Ovary (tissue), 7 donors: ENCODE measurements at regions not wholly inside any gene's neighbourhood (a gene's known extent, or its start where the extent isn't known, plus 50 kb on each side); places are given as distances from the start of the nearest gene placed in this dataset.

Experiments used
- DNase-seq, 5 donors: peaks; one replicate each; pipeline ENCODE4 v3.0.0-alpha.2; 2019 to 2020
- H3K27ac ChIP-seq, 2 donors: fragments of 200-600 bp; one replicate each; pipeline versions ENCODE4 v1.5.1 to v1.8.0; 2019 to 2022
- H3K27me3 ChIP-seq: fragments of 200-600 bp; one replicate; pipeline ENCODE4 v1.8.0; 2022
- H3K36me3 ChIP-seq: fragments of 200-600 bp; sonication (generic); one replicate; pipeline ENCODE4 v1.5.1; 2019
- H3K4me1 ChIP-seq: one replicate; pipeline ENCODE4 v1.8.1; 2013; ENCODE audit warnings: mild to moderate bottlenecking, moderate library complexity; ENCODE audit not compliant: insufficient read depth
- H3K4me3 ChIP-seq: fragments of 200-600 bp; sonication (generic); one replicate; pipeline ENCODE4 v1.5.1; 2017
- H3K9me3 ChIP-seq, 2 donors: fragments of 200-600 bp in 1 of 2; sonication (generic) in 1 of 2; one replicate each; pipeline versions ENCODE4 v1.5.1 to v1.8.1; 2013 to 2019; ENCODE audit warnings: mild to moderate bottlenecking in 1 of 2, moderate library complexity in 1 of 2
- CTCF ChIP-seq, 3 donors: fragments of 450-650 bp in 2 of 3; fragments of 200-600 bp in 1 of 3; IDR thresholded peaks; one replicate each; pipeline versions ENCODE4 v1.5.1 to v1.8.0; 2016 to 2022; ENCODE audit warnings: antibody characterized with exemption in 3 of 3, mild to moderate bottlenecking in 1 of 3
- EP300 ChIP-seq: sonication (generic); formaldehyde crosslinking; IDR thresholded peaks from one replicate; pipeline ENCODE4 v1.6.1; 2017; ENCODE audit warnings: antibody characterized with exemption
- POLR2A ChIP-seq: fragments of 450-650 bp; IDR thresholded peaks from one replicate; pipeline ENCODE4 v1.6.1; 2017; ENCODE audit warnings: antibody characterized with exemption, mild to moderate bottlenecking, moderate library complexity
- WGBS, 3 donors: extraction: QIAGEN DNeasy Blood & Tissue Kit in 1 of 3; methylation state at CpG; one replicate each; pipeline versions ENCODE4 v1.1.5 to v1.1.7; 2013 to 2017; 5-methylcytosine and 5-hydroxymethylcytosine counted together
- intact Hi-C, 4 donors: fragments of 100-400 bp; cut with DNase I; formaldehyde crosslinking; loops; one replicate each; pipeline versions ENCODE4 v1.11.0 to v1.15.1; 2022 to 2023
- donor health status: DM: no; HTN: no; CAD: no; lungs with moderate emphysema.
- donor health status: DM: no; HTN: no; CAD: no.
- donor health status: Bipolar disorder and iron deficiency.
- donor health status: DM: no; HTN: no; CAD: no.
- donor health status: DM: yes; HTN: yes; CAD: no.

GRCh38 chr2:76128622-76129021, 417.9 kb upstream of the GCFC2 start:
- H3K9me3 ChIP-seq = no peaks in the 10 kb centered on the region
- intact Hi-C loops = no loop called here
- H3K27me3 ChIP-seq = no peaks in the 10 kb centered on the region
- DNase-seq = no peak
- H3K4me3 ChIP-seq = no peak overlapping the region
- H3K36me3 ChIP-seq = no peaks in the 10 kb centered on the region
- WGBS, 3 donors = 21 to 40% (median 27%) methylated on average over 3 of the region's 3 CpGs
- no peak overlapping the region for H3K27ac ChIP-seq
- no peaks in the 10 kb centered on the region for H3K4me1 ChIP-seq
- TF ChIP-seq CTCF (IDR thresholded peaks at IDR 0.05) (no peak), POLR2A (no peak), EP300 (no peak)

- DNase-seq = no peak
- no peak overlapping the region for H3K27ac ChIP-seq
- no peaks in the 10 kb centered on the region for H3K27me3 ChIP-seq
- TF ChIP-seq CTCF (IDR thresholded peaks at IDR 0.05) (no peak), EP300 (no peak), POLR2A (no peak)
- no peak overlapping the region for H3K4me3 ChIP-seq
- H3K4me1 ChIP-seq = no peaks in the 10 kb centered on the region
- intact Hi-C loops = no loop called here
- no peaks in the 10 kb centered on the region for H3K9me3 ChIP-seq
- H3K36me3 ChIP-seq = no peaks in the 10 kb centered on the region
- 56 to 76% (median 66%) methylated on average over 1 of the region's 1 CpG for WGBS, 3 donors
These were observed 409.5 kb upstream of the GCFC2 start for GRCh38 chr2:76120176-76120575.

GRCh38 chr2:76089683-76090082, 379.0 kb upstream of the GCFC2 start:
- H3K9me3 ChIP-seq = no peaks in the 10 kb centered on the region
- no peaks in the 10 kb centered on the region for H3K36me3 ChIP-seq
- H3K27me3 ChIP-seq = no peaks in the 10 kb centered on the region
- no peaks in the 10 kb centered on the region for H3K4me1 ChIP-seq
- TF ChIP-seq EP300 = no peak
- TF ChIP-seq POLR2A = no peak
- no peak for TF ChIP-seq CTCF (IDR thresholded peaks at IDR 0.05)
- no peak overlapping the region for H3K4me3 ChIP-seq
- DNase-seq = no peak
- intact Hi-C loops = no loop called here
- H3K27ac ChIP-seq = no peak overlapping the region

- Histone ChIP-seq H3K4me3 (no peak overlapping the region), H3K36me3 (no peaks in the 10 kb centered on the region), H3K4me1 (no peaks in the 10 kb centered on the region), H3K9me3 (no peaks in the 10 kb centered on the region), H3K27me3 (no peaks in the 10 kb centered on the region), H3K27ac (no peak overlapping the region)
- no peak for DNase-seq
- intact Hi-C loops = no loop called here
- WGBS, 3 donors = 15 to 52% (median 38%) methylated on average over 2 of the region's 2 CpGs
- TF ChIP-seq POLR2A (no peak), EP300 (no peak), CTCF (IDR thresholded peaks at IDR 0.05) (no peak)
These were observed 372.5 kb upstream of the GCFC2 start for GRCh38 chr2:76083248-76083647.

- no peaks in the 10 kb centered on the region for H3K27me3 ChIP-seq
- no peak for DNase-seq
- no peak overlapping the region for H3K27ac ChIP-seq
- H3K4me3 ChIP-seq = no peak overlapping the region
- H3K9me3 ChIP-seq = no peaks in the 10 kb centered on the region
- intact Hi-C loops = no loop called here
- no peaks in the 10 kb centered on the region for H3K4me1 ChIP-seq
- H3K36me3 ChIP-seq = no peaks in the 10 kb centered on the region
- TF ChIP-seq CTCF (IDR thresholded peaks at IDR 0.05) (no peak), POLR2A (no peak), EP300 (no peak)
- WGBS, 3 donors = 55 to 68% (median 60%) methylated on average over 3 of the region's 3 CpGs
These were observed 371.8 kb upstream of the GCFC2 start for GRCh38 chr2:76082509-76082908.
